ENCODE measurements at regions not wholly inside any gene's neighbourhood (a gene's known extent, or its start where the extent isn't known, plus 50 kb on each side); places are given as distances from the start of the nearest gene placed in this dataset.

GRCh38 chr15:98124581-98124980, 164.1 kb downstream of the ARRDC4 start:
- Histone ChIP-seq H3K27me3 (replicated peaks; ENCODE audit: control insufficient read depth, insufficient read depth, low read length) (no peaks in the 10 kb centered on the region), H3K4me1 (no peaks in the 10 kb centered on the region), H3K36me3 (ENCODE audit: control insufficient read depth, insufficient read depth, low read length) (no peaks in the 10 kb centered on the region), H3K9me3 (no peaks in the 10 kb centered on the region), H3K4me3 (ENCODE audit: low read depth, low read length) (no peak overlapping the region)
- Mint-ChIP-seq H3K4me3 (ENCODE audit: unreplicated experiment) (no peak overlapping the region), H3K36me3 (ENCODE audit: insufficient read depth, unreplicated experiment) (no peaks in the 10 kb centered on the region), H3K27ac (ENCODE audit: unreplicated experiment) (no peak overlapping the region), H3K27me3 (ENCODE audit: insufficient read depth, unreplicated experiment) (peaks cover 13% of the 10 kb centered on the region), H3K9me3 (ENCODE audit: unreplicated experiment) (no peaks in the 10 kb centered on the region), H3K4me1 (ENCODE audit: low read depth, unreplicated experiment) (peaks cover 6% of the 10 kb centered on the region)
- CTCF ChIA-PET, result no interaction called here
- DNase-seq, result no peak
- POLR2A ChIA-PET, result no interaction called here
- TF ChIP-seq CTCF (IDR thresholded peaks at IDR 0.05; ENCODE audit: insufficient read depth in 1 of 2, low read depth in 1 of 2, low read length in 1 of 2, severe bottlenecking in 1 of 2, unreplicated experiment in 1 of 2), result no peak
- intact Hi-C loops (cut with micrococcal nuclease; ENCODE audit: unreplicated experiment), result no loop called here
- BruUV-seq (replicated peaks), result no TSS peak

GRCh38 chr15:98126326-98127085, 166.0 kb downstream of the ARRDC4 start:
- no peaks in the 10 kb centered on the region for H3K4me1 ChIP-seq
- Mint-ChIP-seq H3K4me1 (ENCODE audit: low read depth, unreplicated experiment) (peaks cover 6% of the 10 kb centered on the region), H3K27me3 (ENCODE audit: insufficient read depth, unreplicated experiment) (peaks cover 13% of the 10 kb centered on the region), H3K9me3 (ENCODE audit: unreplicated experiment) (peaks cover 4% of the 10 kb centered on the region), H3K27ac (ENCODE audit: unreplicated experiment) (no peak overlapping the region), H3K36me3 (ENCODE audit: insufficient read depth, unreplicated experiment) (no peaks in the 10 kb centered on the region), H3K4me3 (ENCODE audit: unreplicated experiment) (no peak overlapping the region)
- intact Hi-C loops (cut with micrococcal nuclease; ENCODE audit: unreplicated experiment), result no loop called here
- H3K9me3 ChIP-seq, result no peaks in the 10 kb centered on the region
- H3K27me3 ChIP-seq (replicated peaks; ENCODE audit: control insufficient read depth, insufficient read depth, low read length), result no peaks in the 10 kb centered on the region
- POLR2A ChIA-PET, result no interaction called here
- DNase-seq, result no peak
- no TSS peak for BruUV-seq (replicated peaks)
- CTCF ChIA-PET, result no interaction called here
- H3K36me3 ChIP-seq (ENCODE audit: control insufficient read depth, insufficient read depth, low read length), result no peaks in the 10 kb centered on the region
- no peak overlapping the region for H3K4me3 ChIP-seq (ENCODE audit: low read depth, low read length)
- TF ChIP-seq CTCF (IDR thresholded peaks at IDR 0.05; ENCODE audit: insufficient read depth in 1 of 2, low read depth in 1 of 2, low read length in 1 of 2, severe bottlenecking in 1 of 2, unreplicated experiment in 1 of 2), result no peak

GRCh38 chr15:98127586-98127985, 167.1 kb downstream of the ARRDC4 start:
- peaks cover 6% of the 10 kb centered on the region for H3K4me1 Mint-ChIP-seq (ENCODE audit: low read depth, unreplicated experiment)
- peaks cover 7% of the 10 kb centered on the region for H3K27me3 Mint-ChIP-seq (ENCODE audit: insufficient read depth, unreplicated experiment)
- H3K27me3 ChIP-seq (replicated peaks; ENCODE audit: control insufficient read depth, insufficient read depth, low read length), result no peaks in the 10 kb centered on the region
- no peak overlapping the region for H3K4me3 Mint-ChIP-seq (ENCODE audit: unreplicated experiment)
- intact Hi-C loops (cut with micrococcal nuclease; ENCODE audit: unreplicated experiment), result no loop called here
- no peak overlapping the region for H3K27ac Mint-ChIP-seq (ENCODE audit: unreplicated experiment)
- no TSS peak for BruUV-seq (replicated peaks)
- H3K36me3 Mint-ChIP-seq (ENCODE audit: insufficient read depth, unreplicated experiment), result no peaks in the 10 kb centered on the region
- DNase-seq, result no peak
- TF ChIP-seq CTCF (IDR thresholded peaks at IDR 0.05; ENCODE audit: insufficient read depth in 1 of 2, low read depth in 1 of 2, low read length in 1 of 2, severe bottlenecking in 1 of 2, unreplicated experiment in 1 of 2), result no peak
- no peak overlapping the region for H3K4me3 ChIP-seq (ENCODE audit: low read depth, low read length)
- no peaks in the 10 kb centered on the region for H3K9me3 ChIP-seq
- peaks cover 10% of the 10 kb centered on the region for H3K9me3 Mint-ChIP-seq (ENCODE audit: unreplicated experiment)
- H3K36me3 ChIP-seq (ENCODE audit: control insufficient read depth, insufficient read depth, low read length), result no peaks in the 10 kb centered on the region
- ChIA-PET CTCF (no interaction called here), POLR2A (no interaction called here)
- no peaks in the 10 kb centered on the region for H3K4me1 ChIP-seq

Data from Caco-2 (cell line).